ENCODE measurements at regions not wholly inside any gene's neighbourhood (a gene's known extent, or its start where the extent isn't known, plus 50 kb on each side); places are given as distances from the start of the nearest gene placed in this dataset.

DNA sequence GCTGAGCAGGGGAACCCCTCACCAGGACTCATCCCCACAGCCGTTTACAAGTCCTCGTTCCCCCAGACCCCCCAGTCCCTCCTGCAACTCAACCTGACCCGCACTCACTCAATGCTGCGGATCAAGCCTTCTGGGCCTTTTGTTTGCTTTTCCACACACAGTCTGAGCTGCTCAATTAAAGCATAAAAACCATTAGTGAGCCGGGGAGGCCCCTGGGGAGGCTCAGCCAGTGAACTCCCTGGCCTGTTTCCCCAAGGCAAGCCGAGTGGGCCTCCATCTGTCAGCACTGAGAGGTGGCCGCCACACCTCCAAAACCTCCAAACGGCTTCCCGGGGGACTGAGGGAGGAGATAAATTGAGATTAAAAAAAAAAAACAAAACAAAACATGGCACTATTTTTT lies 158.5 kb downstream of the SHOX start:
- peak overlapping the region; percentile 98 for H3K27ac Mint-ChIP-seq (ENCODE audit: unreplicated experiment)

DNA sequence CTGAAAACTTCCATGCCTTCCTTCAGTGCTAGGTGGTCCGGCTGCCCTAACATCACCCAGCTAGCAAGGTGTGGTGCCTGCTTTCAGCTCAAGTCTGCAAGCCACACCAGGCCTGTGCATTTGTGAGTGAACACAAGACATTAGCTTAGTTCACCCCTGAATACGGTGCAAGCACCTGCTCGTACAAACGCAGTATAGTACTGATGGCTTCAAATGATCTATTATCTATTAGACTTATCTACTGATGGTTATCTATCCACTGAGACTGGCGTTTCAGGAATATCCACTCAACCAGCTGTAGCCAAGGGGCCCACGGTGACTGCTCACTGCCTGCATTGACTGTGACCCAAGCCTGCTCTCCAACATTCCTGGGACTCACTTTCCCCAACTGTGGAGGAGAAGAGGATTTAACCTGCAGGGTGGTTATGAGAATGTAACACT lies 155.9 kb downstream of the SHOX start:
- TF ChIP-seq, protein P1, sequence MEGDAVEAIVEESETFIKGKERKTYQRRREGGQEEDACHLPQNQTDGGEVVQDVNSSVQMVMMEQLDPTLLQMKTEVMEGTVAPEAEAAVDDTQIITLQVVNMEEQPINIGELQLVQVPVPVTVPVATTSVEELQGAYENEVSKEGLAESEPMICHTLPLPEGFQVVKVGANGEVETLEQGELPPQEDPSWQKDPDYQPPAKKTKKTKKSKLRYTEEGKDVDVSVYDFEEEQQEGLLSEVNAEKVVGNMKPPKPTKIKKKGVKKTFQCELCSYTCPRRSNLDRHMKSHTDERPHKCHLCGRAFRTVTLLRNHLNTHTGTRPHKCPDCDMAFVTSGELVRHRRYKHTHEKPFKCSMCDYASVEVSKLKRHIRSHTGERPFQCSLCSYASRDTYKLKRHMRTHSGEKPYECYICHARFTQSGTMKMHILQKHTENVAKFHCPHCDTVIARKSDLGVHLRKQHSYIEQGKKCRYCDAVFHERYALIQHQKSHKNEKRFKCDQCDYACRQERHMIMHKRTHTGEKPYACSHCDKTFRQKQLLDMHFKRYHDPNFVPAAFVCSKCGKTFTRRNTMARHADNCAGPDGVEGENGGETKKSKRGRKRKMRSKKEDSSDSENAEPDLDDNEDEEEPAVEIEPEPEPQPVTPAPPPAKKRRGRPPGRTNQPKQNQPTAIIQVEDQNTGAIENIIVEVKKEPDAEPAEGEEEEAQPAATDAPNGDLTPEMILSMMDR (IDR thresholded peaks at IDR 0.05; ENCODE audit: partially characterized antibody, unreplicated experiment): no peak
- H3K27me3 Mint-ChIP-seq (ENCODE audit: unreplicated experiment): peaks cover 12% of the 10 kb centered on the region
- peaks cover 12% of the 10 kb centered on the region for H3K9me3 Mint-ChIP-seq (ENCODE audit: unreplicated experiment)
- peaks cover 28% of the 10 kb centered on the region for H3K4me1 Mint-ChIP-seq (ENCODE audit: low read depth, unreplicated experiment)
- H3K36me3 Mint-ChIP-seq (ENCODE audit: unreplicated experiment): no peaks in the 10 kb centered on the region
- no peak overlapping the region for H3K4me3 Mint-ChIP-seq (ENCODE audit: unreplicated experiment)
- H3K27ac Mint-ChIP-seq (ENCODE audit: unreplicated experiment): no peak overlapping the region
- no peak for DNase-seq

More for the DNA sequence above, 158.5 kb downstream of the SHOX start:
- Mint-ChIP-seq H3K9me3 (ENCODE audit: unreplicated experiment) (peaks cover 12% of the 10 kb centered on the region), H3K27me3 (ENCODE audit: unreplicated experiment) (peaks cover 9% of the 10 kb centered on the region), H3K4me1 (ENCODE audit: low read depth, unreplicated experiment) (peaks cover 25% of the 10 kb centered on the region), H3K36me3 (ENCODE audit: unreplicated experiment) (no peaks in the 10 kb centered on the region), H3K4me3 (ENCODE audit: unreplicated experiment) (peak overlapping the region; percentile 72)
- DNase-seq: peak; percentile 89
- TF ChIP-seq, protein P1 (IDR thresholded peaks at IDR 0.05; ENCODE audit: partially characterized antibody, unreplicated experiment): no peak

- TF ChIP-seq, protein P1 (IDR thresholded peaks at IDR 0.05; ENCODE audit: partially characterized antibody, unreplicated experiment): no peak
- DNase-seq: no peak
- Mint-ChIP-seq H3K36me3 (ENCODE audit: unreplicated experiment) (no peaks in the 10 kb centered on the region), H3K4me1 (ENCODE audit: low read depth, unreplicated experiment) (peaks cover 21% of the 10 kb centered on the region), H3K4me3 (ENCODE audit: unreplicated experiment) (no peak overlapping the region), H3K9me3 (ENCODE audit: unreplicated experiment) (peaks cover 10% of the 10 kb centered on the region), H3K27ac (ENCODE audit: unreplicated experiment) (no peak overlapping the region), H3K27me3 (ENCODE audit: unreplicated experiment) (peaks cover 7% of the 10 kb centered on the region)
These were observed 154.2 kb downstream of the SHOX start for GRCh38 chrX:784829-785228.

DNA sequence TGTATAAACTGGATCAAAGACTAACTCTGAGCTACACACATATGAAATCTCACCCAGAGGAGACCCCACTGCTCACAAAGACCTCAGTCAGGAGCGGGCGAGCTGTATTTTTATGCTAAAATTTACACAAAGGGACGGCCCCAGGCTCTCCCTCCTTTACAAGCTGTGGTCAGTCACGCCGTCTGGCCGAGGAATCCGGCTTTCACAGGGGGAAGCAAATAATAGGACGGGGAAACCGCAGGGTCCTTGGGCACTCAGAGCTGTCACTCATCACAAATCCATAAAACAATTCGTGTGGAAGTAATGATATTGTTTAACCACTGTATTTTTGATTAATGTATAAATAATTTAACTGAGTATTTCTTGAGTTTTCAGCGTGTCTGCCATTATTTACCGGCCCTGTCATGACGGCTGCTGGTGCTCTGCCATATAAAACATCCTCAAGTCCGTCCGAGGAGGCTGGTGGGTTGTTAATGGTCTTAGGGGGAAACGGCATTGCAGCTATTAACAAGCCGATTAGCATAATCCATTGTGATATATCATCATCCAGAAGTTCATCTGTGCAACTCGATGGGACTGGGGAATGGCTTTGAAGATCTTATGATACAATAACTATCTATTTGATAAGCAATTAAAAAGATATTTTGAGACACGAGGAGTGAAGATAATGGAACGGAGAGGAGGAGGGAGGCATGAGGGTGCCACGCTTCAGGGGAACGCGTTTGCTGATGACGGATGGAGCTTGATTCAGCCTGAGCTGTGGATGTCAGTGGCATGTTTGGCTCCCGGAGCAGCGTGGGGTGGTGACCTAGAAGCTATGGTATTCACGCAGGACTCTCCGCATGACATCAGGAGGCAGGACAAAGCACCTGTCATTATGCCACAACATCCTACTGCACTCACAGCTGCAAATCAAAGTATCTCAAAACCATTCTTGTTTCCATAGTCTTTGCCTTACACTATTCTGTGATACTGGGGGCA lies 150.9 kb downstream of the SHOX start:
- DNase-seq: no peak
- Mint-ChIP-seq H3K27me3 (ENCODE audit: unreplicated experiment) (peaks cover 3% of the 10 kb centered on the region), H3K9me3 (ENCODE audit: unreplicated experiment) (peaks cover 4% of the 10 kb centered on the region), H3K27ac (ENCODE audit: unreplicated experiment) (peak overlapping the region; percentile 80), H3K4me1 (ENCODE audit: low read depth, unreplicated experiment) (peaks cover 10% of the 10 kb centered on the region), H3K4me3 (ENCODE audit: unreplicated experiment) (peak overlapping the region; percentile 21), H3K36me3 (ENCODE audit: unreplicated experiment) (no peaks in the 10 kb centered on the region)
- TF ChIP-seq, protein P1 (IDR thresholded peaks at IDR 0.05; ENCODE audit: partially characterized antibody, unreplicated experiment): no peak

All from glutamatergic neuron (in vitro differentiated cells).